B cell (primary cell): ENCODE measurements at regions not wholly inside any gene's neighbourhood (a gene's known extent, or its start where the extent isn't known, plus 50 kb on each side); places are given as distances from the start of the nearest gene placed in this dataset.

Source experiments
- CTCF ChIP-seq: fragments of 200-600 bp; IDR thresholded peaks from one replicate; pipeline ENCODE4 v1.8.0; 2022; ENCODE audit warnings: antibody characterized with exemption, mild to moderate bottlenecking
- EZH2 ChIP-seq: IDR thresholded peaks from 2 replicates; pipeline ENCODE4 v1.6.1; 2012; ENCODE audit warnings: borderline replicate concordance, low read depth, mild to moderate bottlenecking, moderate library complexity, low read length; ENCODE audit not compliant: insufficient read depth, poor library complexity, severe bottlenecking

- TF ChIP-seq CTCF, result no peak
- no peak for TF ChIP-seq EZH2
These were observed 267.1 kb downstream of the TBC1D4 start for GRCh38 chr13:75214846-75215245.
